GM23338 (cell line): ENCODE measurements at regions not wholly inside any gene's neighbourhood (a gene's known extent, or its start where the extent isn't known, plus 50 kb on each side); places are given as distances from the start of the nearest gene placed in this dataset.

Experiments
- ATAC-seq: fragments of 200-7000 bp; cut with Tn5 transposase; 3 replicates; pipeline ENCODE4 v1.9.1; 2020
- DNase-seq: peaks from one replicate; pipeline ENCODE4 v3.0.0-alpha.2; 2015; ENCODE audit warnings: low spot score
- H2AFZ ChIP-seq: fragments of 200-600 bp; sonication (generic); 2 replicates; pipeline ENCODE4 v1.8.0; 2016; ENCODE audit warnings: antibody characterized with exemption, mild to moderate bottlenecking, moderate library complexity
- H3F3A ChIP-seq: fragments of 200-600 bp; sonication (generic); replicated peaks from 2 replicates; pipeline ENCODE4 v1.8.0; 2017; ENCODE audit warnings: antibody characterized with exemption, mixed run types, low read depth
- H3K27ac ChIP-seq: fragments of 200-600 bp; sonication (generic); 2 replicates; pipeline ENCODE4 v1.6.1; 2016; ENCODE audit warnings: low read depth
- H3K27me3 ChIP-seq: fragments of 200-600 bp; sonication (generic); 2 replicates; pipeline ENCODE4 v1.8.0; 2016; ENCODE audit warnings: mild to moderate bottlenecking, mixed run types, moderate library complexity; ENCODE audit not compliant: insufficient read depth
- H3K36me3 ChIP-seq: fragments of 200-600 bp; sonication (generic); 2 replicates; pipeline ENCODE4 v1.8.0; 2016; ENCODE audit warnings: mild to moderate bottlenecking; ENCODE audit not compliant: insufficient read depth
- H3K4me1 ChIP-seq: fragments of 200-600 bp; sonication (generic); 2 replicates; pipeline ENCODE4 v1.8.0; 2016; ENCODE audit warnings: mild to moderate bottlenecking, moderate library complexity; ENCODE audit not compliant: insufficient read depth
- H3K4me2 ChIP-seq: fragments of 200-600 bp; sonication (generic); 2 replicates; pipeline ENCODE4 v1.7.1; 2017; ENCODE audit warnings: mixed run types
- H3K4me3 ChIP-seq: fragments of 200-600 bp; sonication (generic); 2 replicates; pipeline ENCODE4 v1.6.1; 2016; ENCODE audit warnings: mixed run types
- H3K79me2 ChIP-seq: fragments of 200-600 bp; sonication (generic); replicated peaks from 2 replicates; pipeline ENCODE4 v1.8.0; 2017; ENCODE audit warnings: mild to moderate bottlenecking; ENCODE audit not compliant: insufficient read depth
- H3K9me2 ChIP-seq: fragments of 200-600 bp; sonication (generic); 2 replicates; pipeline ENCODE4 v1.8.0; 2017; ENCODE audit not compliant: insufficient read depth
- H4K20me1 ChIP-seq: fragments of 200-600 bp; sonication (generic); replicated peaks from 2 replicates; pipeline ENCODE4 v1.8.0; 2017; ENCODE audit warnings: mild to moderate bottlenecking; ENCODE audit not compliant: insufficient read depth
- H3K27ac Mint-ChIP-seq: 2 replicates; pipeline ENCODE4 v1.8.0; 2020; ENCODE audit warnings: inconsistent platforms, mild to moderate bottlenecking, moderate library complexity, mixed read lengths
- H3K27me3 Mint-ChIP-seq: 3 replicates; pipeline ENCODE4 v1.8.0; 2022; ENCODE audit warnings: low read depth, mild to moderate bottlenecking, moderate library complexity, mixed read lengths, inconsistent platforms; ENCODE audit not compliant: insufficient read depth, poor library complexity
- H3K36me3 Mint-ChIP-seq: 3 replicates; pipeline ENCODE4 v1.8.0; 2021; ENCODE audit warnings: low read depth, mild to moderate bottlenecking, inconsistent platforms, moderate library complexity, mixed read lengths
- H3K4me1 Mint-ChIP-seq: 3 replicates; pipeline ENCODE4 v1.8.0; 2020; ENCODE audit warnings: mild to moderate bottlenecking, inconsistent platforms, mixed read lengths
- H3K4me3 Mint-ChIP-seq: 3 replicates; pipeline ENCODE4 v1.8.0; 2021; ENCODE audit warnings: moderate library complexity, mild to moderate bottlenecking, inconsistent platforms, mixed read lengths
- H3K9me3 Mint-ChIP-seq: 3 replicates; pipeline ENCODE4 v1.8.0; 2020; ENCODE audit warnings: moderate library complexity, mild to moderate bottlenecking, inconsistent platforms, mixed read lengths
- CREB1 ChIP-seq: fragments of 250-450 bp; sonication (Bioruptor Pico); IDR thresholded peaks from 2 replicates; pipeline ENCODE4 v1.5.0; 2020; ENCODE audit warnings: low read depth, mild to moderate bottlenecking, moderate library complexity
- CTCF ChIP-seq, 2 experiments: fragments of 200-600 bp in 1 of 2; sonication (generic) in 1 of 2; conservative IDR thresholded peaks; 2 replicates each; pipeline versions ENCODE4 v1.5.1 to v1.6.1; 2016 to 2017; ENCODE audit warnings: antibody characterized with exemption in 2 of 2, low read depth in 2 of 2, mild to moderate bottlenecking in 2 of 2, moderate library complexity in 1 of 2
- ETS1 ChIP-seq: IDR thresholded peaks from 2 replicates; pipeline ENCODE4 v1.6.1; 2016; ENCODE audit warnings: antibody characterized with exemption
- EZH2 ChIP-seq: fragments of 200-600 bp; sonication (generic); IDR thresholded peaks from one replicate; pipeline ENCODE4 v1.8.0; 2017; ENCODE audit warnings: antibody characterized with exemption, mild to moderate bottlenecking, low read depth; ENCODE audit not compliant: unreplicated experiment
- JUNB ChIP-seq: IDR thresholded peaks from one replicate; pipeline ENCODE4 v1.6.1; 2016; ENCODE audit warnings: antibody characterized with exemption; ENCODE audit not compliant: unreplicated experiment
- NANOG ChIP-seq: IDR thresholded peaks from 2 replicates; pipeline ENCODE4 v1.6.1; 2016; ENCODE audit warnings: antibody characterized with exemption, borderline replicate concordance
- ZNF462 ChIP-seq: fragments of 250-450 bp; sonication (Bioruptor Pico); IDR thresholded peaks from 2 replicates; pipeline ENCODE4 v1.5.0; 2020; ENCODE audit warnings: mild to moderate bottlenecking, moderate library complexity

- TF ChIP-seq ZNF462 (CRISPR knock-in tag) (no peak), ETS1 (no peak), JUNB (no peak), CREB1 (CRISPR knock-in tag) (no peak)
These were observed 434.2 kb upstream of the SMIM31 start (continued) for GRCh38 chr4:164319688-164320087.

- H3K4me1 Mint-ChIP-seq: peaks cover 3% of the 10 kb centered on the region; the same call in 2 of the 3 replicates
- peak; percentile 33 for DNase-seq
- no peaks in the 10 kb centered on the region for H3K27me3 ChIP-seq
- H3K4me1 ChIP-seq: no peaks in the 10 kb centered on the region
- H3K9me2 ChIP-seq: no peaks in the 10 kb centered on the region; the same call in 1 of the 2 replicates
- TF ChIP-seq EZH2 (no peak), NANOG (no peak), CTCF (conservative IDR thresholded peaks at IDR 0.05; ENCODE audit: low read depth in 2 of 2) (peak in 1 of 2 experiments; percentile 41; a peak in 3 of 4 replicates)
- H3K27me3 Mint-ChIP-seq: no peaks in the 10 kb centered on the region
- H2AFZ ChIP-seq: peak overlapping the region; percentile 8
- ATAC-seq: peak; percentile 60
- no peak overlapping the region for H3K4me2 ChIP-seq
- 0 out of 2 replicates have a peak overlapping the region, but pooled peaks have one; percentile 6 for H3K27ac Mint-ChIP-seq
- H4K20me1 ChIP-seq: no peaks in the 10 kb centered on the region
- no peak overlapping the region for H3K4me3 ChIP-seq
- no peak overlapping the region for H3K4me3 Mint-ChIP-seq
- no peak overlapping the region for H3K27ac ChIP-seq
- H3K9me3 Mint-ChIP-seq: no peaks in the 10 kb centered on the region
- H3K79me2 ChIP-seq: no peaks in the 10 kb centered on the region
- no peaks in the 10 kb centered on the region for H3F3A ChIP-seq
- H3K36me3 Mint-ChIP-seq: no peaks in the 10 kb centered on the region
- H3K36me3 ChIP-seq: no peaks in the 10 kb centered on the region
These were observed 433.1 kb upstream of the SMIM31 start for GRCh38 chr4:164320847-164321246.
